Bronchial epithelial cell (primary cell): ENCODE measurements at regions not wholly inside any gene's neighbourhood (a gene's known extent, or its start where the extent isn't known, plus 50 kb on each side); places are given as distances from the start of the nearest gene placed in this dataset.
"Not testable (repeated sequence)": the region's sequence is repeated elsewhere in the genome, so short reads cannot be mapped to it uniquely, and the experiment has no call there.

Experiments
- DNase-seq: peaks from one replicate; pipeline ENCODE4 v3.0.0-alpha.2; 2010; ENCODE audit warnings: low read depth
- FAIRE-seq: peaks from 2 replicates; lab custom pipeline; 2011; peaks lifted over from hg19 to GRCh38; lab: Jason Lieb, UNC
- H3K27me3 ChIP-seq: 2 replicates; pipeline ENCODE4 v1.5.1; 2011; ENCODE audit warnings: low read length; ENCODE audit not compliant: control insufficient read depth, insufficient read depth
- H3K36me3 ChIP-seq: 2 replicates; pipeline ENCODE4 v1.5.1; 2011; ENCODE audit warnings: low read length; ENCODE audit not compliant: control insufficient read depth, insufficient read depth
- H3K4me3 ChIP-seq: 2 replicates; pipeline ENCODE4 v1.5.1; 2011; ENCODE audit warnings: mild to moderate bottlenecking, low read depth, low read length, control low read depth
- CTCF ChIP-seq: IDR thresholded peaks from 2 replicates; pipeline ENCODE4 v1.5.1; 2011; ENCODE audit warnings: mild to moderate bottlenecking, moderate library complexity, low read length, control low read depth, inconsistent platforms; ENCODE audit not compliant: insufficient read depth, severe bottlenecking

- DNase-seq (no peak), FAIRE-seq (no peak)
- no peak overlapping the region for H3K4me3 ChIP-seq
- no peaks in the 10 kb centered on the region for H3K27me3 ChIP-seq
- H3K36me3 ChIP-seq, result no peaks in the 10 kb centered on the region
- no peak for TF ChIP-seq CTCF
These were observed 244.1 kb upstream of the RASGEF1B start for GRCh38 chr4:81715757-81716156.

- not testable (repeated sequence) for FAIRE-seq, H3K27me3 ChIP-seq, DNase-seq, H3K36me3 ChIP-seq, H3K4me3 ChIP-seq
These were observed 243.7 kb upstream of the RASGEF1B start for GRCh38 chr4:81715357-81715756.

- no peaks in the 10 kb centered on the region for H3K27me3 ChIP-seq
- H3K36me3 ChIP-seq, result no peaks in the 10 kb centered on the region
- TF ChIP-seq CTCF, result no peak
- H3K4me3 ChIP-seq, result no peak overlapping the region
- DNase-seq (no peak), FAIRE-seq (no peak)
These were observed 242.6 kb upstream of the RASGEF1B start for GRCh38 chr4:81714291-81714690.

- H3K4me3 ChIP-seq, result no peak overlapping the region
- no peaks in the 10 kb centered on the region for H3K36me3 ChIP-seq
- TF ChIP-seq CTCF, result no peak
- H3K27me3 ChIP-seq, result no peaks in the 10 kb centered on the region
- no peak for DNase-seq
- FAIRE-seq, result no peak
These were observed 241.0 kb upstream of the RASGEF1B start for GRCh38 chr4:81712714-81713113.

GRCh38 chr4:81704461-81704860 is 232.8 kb upstream of the RASGEF1B start:
- FAIRE-seq, result no peak
- DNase-seq, result no peak
- Histone ChIP-seq H3K27me3 (no peaks in the 10 kb centered on the region), H3K36me3 (no peaks in the 10 kb centered on the region), H3K4me3 (no peak overlapping the region)
- TF ChIP-seq CTCF, result no peak

- TF ChIP-seq CTCF, result no peak
- Histone ChIP-seq H3K36me3 (no peaks in the 10 kb centered on the region), H3K27me3 (no peaks in the 10 kb centered on the region), H3K4me3 (no peak overlapping the region)
- no peak for FAIRE-seq
- DNase-seq, result no peak
These were observed 228.5 kb upstream of the RASGEF1B start for GRCh38 chr4:81700189-81700588.
